Spleen (tissue), 11 donors: ENCODE measurements at regions not wholly inside any gene's neighbourhood (a gene's known extent, or its start where the extent isn't known, plus 50 kb on each side); places are given as distances from the start of the nearest gene placed in this dataset.

Experiments
- DNase-seq: peaks from one replicate; pipeline ENCODE4 v3.0.0-alpha.2; 2020
- H3K27ac ChIP-seq, 8 donors: fragments of 200-600 bp; sonication (generic) in 7 of 8; 1 replicate in 4 of 8; 2 replicates in 4 of 8; pipeline versions ENCODE4 v1.5.0 to v1.8.0; 2016 to 2021; ENCODE audit warnings: inconsistent platforms in 4 of 8, mild to moderate bottlenecking in 4 of 8, moderate library complexity in 1 of 8
- H3K27me3 ChIP-seq, 7 donors: fragments of 200-600 bp; sonication (generic) in 6 of 7; replicated peaks in 1 of 7; 1 replicate in 4 of 7; 2 replicates in 3 of 7; pipeline versions ENCODE4 v1.5.0 to v1.8.0; 2016 to 2021; ENCODE audit warnings: inconsistent platforms in 3 of 7, mild to moderate bottlenecking in 1 of 7
- H3K36me3 ChIP-seq, 6 donors: fragments of 200-600 bp; sonication (generic) in 5 of 6; 1 replicate in 4 of 6; 2 replicates in 2 of 6; pipeline versions ENCODE4 v1.5.0 to v1.8.0; 2016 to 2021; ENCODE audit warnings: inconsistent platforms in 2 of 6
- H3K4me1 ChIP-seq, 6 donors: fragments of 200-600 bp; sonication (generic) in 5 of 6; 1 replicate in 3 of 6; 2 replicates in 3 of 6; pipeline versions ENCODE4 v1.5.0 to v1.8.0; 2016 to 2021; ENCODE audit warnings: inconsistent platforms in 3 of 6
- H3K4me3 ChIP-seq, 8 donors: fragments of 200-600 bp; sonication (generic) in 7 of 8; 1 replicate in 4 of 8; 2 replicates in 4 of 8; pipeline versions ENCODE4 v1.5.0 to v1.8.0; 2016 to 2021; ENCODE audit warnings: inconsistent platforms in 4 of 8, mild to moderate bottlenecking in 4 of 8, moderate library complexity in 2 of 8
- H3K9me3 ChIP-seq, 8 donors: fragments of 200-600 bp; sonication (generic) in 7 of 8; 1 replicate in 4 of 8; 2 replicates in 4 of 8; pipeline versions ENCODE4 v1.5.0 to v1.8.0; 2016 to 2021; ENCODE audit warnings: inconsistent platforms in 4 of 8
- POLR2A ChIP-seq, 3 donors: fragments of 450-650 bp; IDR thresholded peaks; one replicate each; pipeline ENCODE4 v1.5.1; 2017; ENCODE audit warnings: antibody characterized with exemption in 3 of 3, mild to moderate bottlenecking in 1 of 3
- POLR2AphosphoS5 ChIP-seq, 3 donors: sonication (generic); formaldehyde crosslinking; IDR thresholded peaks; one replicate each; pipeline ENCODE4 v1.5.1; 2017; ENCODE audit warnings: antibody characterized with exemption in 3 of 3
- WGBS, 5 donors: extraction: QIAGEN DNeasy Blood & Tissue Kit in 3 of 5; methylation state at CpG; one replicate each; pipeline versions ENCODE4 v1.1.5 to v1.1.7; 2013 to 2018; 5-methylcytosine and 5-hydroxymethylcytosine counted together
- intact Hi-C: fragments of 100-400 bp; cut with DNase I; formaldehyde crosslinking; loops from one replicate; pipeline ENCODE4 v1.15.0; 2023; ENCODE audit warnings: low total_unique reads
- TF ChIP-seq, protein P1 (sequence below), 11 experiments: fragments of 200-600 bp in 7 of 11; fragments of 450-650 bp in 4 of 11; sonication (generic) in 4 of 11; IDR thresholded peaks in 8 of 11; conservative IDR thresholded peaks in 3 of 11; 1 replicate in 7 of 11; 2 replicates in 4 of 11; pipeline versions ENCODE4 v1.4.0 to v1.8.0; 2016 to 2021; ENCODE audit warnings: antibody characterized with exemption in 11 of 11, inconsistent platforms in 4 of 11, mild to moderate bottlenecking in 1 of 11
- donor health status: healthy with polysubstance abuse.
- donor health status: DM: no; HTN: no; CAD: no; lungs with moderate emphysema.
- donor health status: DM: no; HTN: no; CAD: no.
- donor health status: Bipolar disorder and iron deficiency.
- donor health status: healthy.
- donor health status: DM: no; HTN: no; CAD: no.
- donor health status: DM: yes; HTN: yes; CAD: no.

- Histone ChIP-seq H3K9me3 (no peaks in the 10 kb centered on the region), H3K27ac (no peak overlapping the region), H3K4me3 (no peak overlapping the region), H3K27me3 (no peaks in the 10 kb centered on the region), H3K36me3 (no peaks in the 10 kb centered on the region), H3K4me1 (no peaks in the 10 kb centered on the region)
- no peak for DNase-seq
- intact Hi-C loops, result no loop called here
- WGBS, 5 donors, result 74 to 89% (median 83%) methylated on average over 5 of the region's 5 CpGs
- TF ChIP-seq, protein P1, sequence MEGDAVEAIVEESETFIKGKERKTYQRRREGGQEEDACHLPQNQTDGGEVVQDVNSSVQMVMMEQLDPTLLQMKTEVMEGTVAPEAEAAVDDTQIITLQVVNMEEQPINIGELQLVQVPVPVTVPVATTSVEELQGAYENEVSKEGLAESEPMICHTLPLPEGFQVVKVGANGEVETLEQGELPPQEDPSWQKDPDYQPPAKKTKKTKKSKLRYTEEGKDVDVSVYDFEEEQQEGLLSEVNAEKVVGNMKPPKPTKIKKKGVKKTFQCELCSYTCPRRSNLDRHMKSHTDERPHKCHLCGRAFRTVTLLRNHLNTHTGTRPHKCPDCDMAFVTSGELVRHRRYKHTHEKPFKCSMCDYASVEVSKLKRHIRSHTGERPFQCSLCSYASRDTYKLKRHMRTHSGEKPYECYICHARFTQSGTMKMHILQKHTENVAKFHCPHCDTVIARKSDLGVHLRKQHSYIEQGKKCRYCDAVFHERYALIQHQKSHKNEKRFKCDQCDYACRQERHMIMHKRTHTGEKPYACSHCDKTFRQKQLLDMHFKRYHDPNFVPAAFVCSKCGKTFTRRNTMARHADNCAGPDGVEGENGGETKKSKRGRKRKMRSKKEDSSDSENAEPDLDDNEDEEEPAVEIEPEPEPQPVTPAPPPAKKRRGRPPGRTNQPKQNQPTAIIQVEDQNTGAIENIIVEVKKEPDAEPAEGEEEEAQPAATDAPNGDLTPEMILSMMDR (IDR thresholded peaks at IDR 0.05 in 8 of 11, conservative IDR thresholded peaks at IDR 0.05 in 3 of 11), result no peak
Observed at GRCh38 chr9:81498576-81498975, 190.8 kb downstream of the TLE1 start.

- DNase-seq, result no peak
- intact Hi-C loops, result no loop called here
- no peaks in the 10 kb centered on the region for H3K9me3 ChIP-seq
- H3K4me1 ChIP-seq, result no peaks in the 10 kb centered on the region
- no peak for TF ChIP-seq POLR2AphosphoS5 (IDR thresholded peaks at IDR 0.05)
- TF ChIP-seq, protein P1 (IDR thresholded peaks at IDR 0.05 in 8 of 11, conservative IDR thresholded peaks at IDR 0.05 in 3 of 11), result no peak
- TF ChIP-seq POLR2A (IDR thresholded peaks at IDR 0.05), result no peak
- H3K27ac ChIP-seq, result no peak overlapping the region
- 40 to 79% (median 54%) methylated on average over 1 of the region's 1 CpG for WGBS, 5 donors
- no peaks in the 10 kb centered on the region for H3K27me3 ChIP-seq
- no peaks in the 10 kb centered on the region for H3K36me3 ChIP-seq
- H3K4me3 ChIP-seq, result no peak overlapping the region
Observed at GRCh38 chr9:81497091-81497490, 192.3 kb downstream of the TLE1 start.

GRCh38 chr9:81492710-81493447, 196.5 kb downstream of the TLE1 start:
- 50 to 75% (median 66%) methylated on average over 1 of the region's 1 CpG for WGBS, 5 donors
- Histone ChIP-seq H3K9me3 (no peaks in the 10 kb centered on the region), H3K4me1 (no peaks in the 10 kb centered on the region), H3K27me3 (no peaks in the 10 kb centered on the region), H3K36me3 (no peaks in the 10 kb centered on the region), H3K27ac (no peak overlapping the region), H3K4me3 (no peak overlapping the region)
- intact Hi-C loops, result no loop called here
- DNase-seq, result no peak
- no peak for TF ChIP-seq POLR2AphosphoS5 (IDR thresholded peaks at IDR 0.05)

DNA sequence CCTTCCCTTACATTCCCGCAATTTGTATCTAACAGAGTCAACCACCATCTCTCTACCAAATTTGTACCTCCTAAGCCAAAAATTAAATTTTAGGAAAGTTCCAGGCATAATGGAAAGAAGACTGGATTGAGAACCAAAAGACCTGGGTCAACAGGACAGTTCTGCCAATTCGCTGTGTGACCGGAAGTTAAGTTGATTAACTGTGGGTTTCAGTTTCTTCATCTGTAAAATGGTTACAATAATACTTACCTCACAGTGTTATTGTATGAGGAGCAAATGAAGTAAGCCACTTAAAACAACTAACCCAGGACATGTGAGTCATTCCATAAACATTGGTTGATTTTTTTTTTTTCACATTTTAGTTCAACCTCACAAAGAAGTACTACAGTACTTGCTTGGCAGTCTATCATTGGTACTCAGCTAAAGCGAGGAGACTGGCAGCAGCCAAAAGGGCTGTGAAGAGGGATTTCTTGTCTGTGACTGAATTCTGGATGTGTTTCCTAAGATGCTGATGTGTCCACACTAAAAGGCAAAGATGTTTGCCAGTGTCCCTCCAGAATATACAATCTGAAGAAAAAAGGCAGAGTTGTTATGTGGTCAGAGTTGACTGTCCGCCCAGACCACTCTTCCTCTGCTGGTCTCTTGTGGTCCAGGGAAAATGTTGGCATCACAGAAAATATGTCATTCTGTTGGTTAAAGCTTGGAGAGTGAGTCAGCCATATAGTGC, 198.6 kb downstream of the TLE1 start:
- intact Hi-C loops, result no loop called here
- Histone ChIP-seq H3K4me3 (no peak overlapping the region), H3K9me3 (no peaks in the 10 kb centered on the region), H3K36me3 (no peaks in the 10 kb centered on the region), H3K4me1 (no peaks in the 10 kb centered on the region), H3K27ac (no peak overlapping the region), H3K27me3 (no peaks in the 10 kb centered on the region)
- 90 to 98% (median 92%) methylated on average over 5 of the region's 5 CpGs for WGBS, 5 donors
- no peak for TF ChIP-seq POLR2AphosphoS5 (IDR thresholded peaks at IDR 0.05)
- TF ChIP-seq, protein P1 (IDR thresholded peaks at IDR 0.05 in 8 of 11, conservative IDR thresholded peaks at IDR 0.05 in 3 of 11), result no peak
- no peak for TF ChIP-seq POLR2A (IDR thresholded peaks at IDR 0.05)
- no peak for DNase-seq
